GM13976 (cell line): ENCODE measurements at regions not wholly inside any gene's neighbourhood (a gene's known extent, or its start where the extent isn't known, plus 50 kb on each side); places are given as distances from the start of the nearest gene placed in this dataset.

Source experiments
- DNase-seq: peaks from one replicate; pipeline ENCODE4 v3.0.0; 2012; ENCODE audit warnings: low spot score
- in situ Hi-C: fragments of 300-500 bp; cut with MboI; formaldehyde crosslinking; loops from one replicate; pipeline ENCODE4 v1.12.0; 2022; ENCODE audit warnings: low sequenced_read_pairs, mixed read lengths, inconsistent platforms; ENCODE audit not compliant: unreplicated experiment
- TF ChIP-seq, protein P1 (sequence below): IDR thresholded peaks from 2 replicates; pipeline ENCODE4 v1.5.1; 2012; ENCODE audit warnings: borderline replicate concordance, mild to moderate bottlenecking; ENCODE audit not compliant: insufficient read depth; ENCODE audit errors: extremely low read depth, missing control alignments, control extremely low read depth

DNA sequence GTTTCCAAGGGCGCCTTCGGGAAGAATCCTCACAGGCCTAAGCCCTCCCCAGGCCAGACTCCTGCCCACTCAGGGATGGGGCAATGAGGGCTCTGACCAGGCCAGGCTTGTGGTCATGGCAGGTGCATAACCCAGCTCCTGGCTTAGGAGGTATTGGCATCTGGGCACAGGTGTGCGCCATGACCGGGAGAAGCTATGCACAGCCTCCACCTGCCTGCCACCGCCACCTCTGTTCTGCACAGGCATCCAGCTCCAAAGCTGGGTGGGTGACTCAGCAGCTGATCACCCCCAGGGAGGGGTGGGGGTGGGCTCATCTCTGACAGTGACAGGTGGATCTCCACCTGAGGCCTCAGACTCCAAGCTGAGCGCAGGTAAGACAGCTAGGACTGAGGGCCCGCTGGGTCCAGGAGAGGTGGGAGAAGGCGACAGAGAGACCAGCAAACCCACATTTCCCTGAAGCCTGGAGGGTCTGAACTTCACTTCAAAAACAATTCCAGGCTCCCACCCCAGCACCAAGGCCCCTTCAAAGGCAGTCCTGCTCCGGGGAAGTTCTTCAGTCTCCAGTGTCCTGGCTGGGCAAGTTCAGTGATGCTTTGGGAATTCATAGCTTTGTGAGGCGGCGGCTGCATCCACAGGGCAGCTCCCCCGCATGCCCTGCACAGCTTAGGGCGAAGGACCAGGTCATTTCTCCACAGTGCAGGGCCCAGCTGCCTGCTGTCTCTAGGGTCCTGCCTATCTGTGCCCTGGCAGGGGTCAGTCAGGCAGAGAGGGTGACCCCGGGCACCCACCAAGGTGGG is 121.6 kb upstream of the SMURF2 start:
- peak; percentile 9 for DNase-seq
- in situ Hi-C loops: loop anchor here (25.0 kb wide), 1 partner anchor 154 kb away; no protein-coding TSS in a partner anchor
- TF ChIP-seq, protein P1, sequence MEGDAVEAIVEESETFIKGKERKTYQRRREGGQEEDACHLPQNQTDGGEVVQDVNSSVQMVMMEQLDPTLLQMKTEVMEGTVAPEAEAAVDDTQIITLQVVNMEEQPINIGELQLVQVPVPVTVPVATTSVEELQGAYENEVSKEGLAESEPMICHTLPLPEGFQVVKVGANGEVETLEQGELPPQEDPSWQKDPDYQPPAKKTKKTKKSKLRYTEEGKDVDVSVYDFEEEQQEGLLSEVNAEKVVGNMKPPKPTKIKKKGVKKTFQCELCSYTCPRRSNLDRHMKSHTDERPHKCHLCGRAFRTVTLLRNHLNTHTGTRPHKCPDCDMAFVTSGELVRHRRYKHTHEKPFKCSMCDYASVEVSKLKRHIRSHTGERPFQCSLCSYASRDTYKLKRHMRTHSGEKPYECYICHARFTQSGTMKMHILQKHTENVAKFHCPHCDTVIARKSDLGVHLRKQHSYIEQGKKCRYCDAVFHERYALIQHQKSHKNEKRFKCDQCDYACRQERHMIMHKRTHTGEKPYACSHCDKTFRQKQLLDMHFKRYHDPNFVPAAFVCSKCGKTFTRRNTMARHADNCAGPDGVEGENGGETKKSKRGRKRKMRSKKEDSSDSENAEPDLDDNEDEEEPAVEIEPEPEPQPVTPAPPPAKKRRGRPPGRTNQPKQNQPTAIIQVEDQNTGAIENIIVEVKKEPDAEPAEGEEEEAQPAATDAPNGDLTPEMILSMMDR: no peak

DNA sequence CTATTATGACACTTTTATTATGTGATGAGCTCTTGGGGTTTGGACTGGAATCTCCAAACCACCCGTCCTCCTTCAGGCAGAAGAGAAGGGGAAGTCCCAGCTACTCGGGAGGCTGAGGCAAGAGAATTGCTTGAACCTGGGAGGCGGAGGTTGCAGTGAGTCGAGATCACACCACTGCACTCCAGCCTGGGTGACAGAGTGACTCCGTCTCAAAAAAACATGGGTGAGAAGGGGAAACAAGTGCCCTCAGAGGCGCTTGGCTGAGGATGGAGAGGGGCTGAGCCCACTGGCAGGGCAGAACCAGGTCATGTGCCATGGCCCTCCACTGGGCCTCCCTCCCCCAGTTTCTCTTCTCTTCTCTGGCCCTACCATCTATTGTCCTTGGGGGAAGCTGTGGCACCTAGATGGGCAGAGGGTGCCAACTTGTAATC is 120.9 kb upstream of the SMURF2 start:
- in situ Hi-C loops: loop anchor here (25.0 kb wide), 1 partner anchor 154 kb away; no protein-coding TSS in a partner anchor
- peak; percentile 11 for DNase-seq
- TF ChIP-seq, protein P1: no peak

DNA sequence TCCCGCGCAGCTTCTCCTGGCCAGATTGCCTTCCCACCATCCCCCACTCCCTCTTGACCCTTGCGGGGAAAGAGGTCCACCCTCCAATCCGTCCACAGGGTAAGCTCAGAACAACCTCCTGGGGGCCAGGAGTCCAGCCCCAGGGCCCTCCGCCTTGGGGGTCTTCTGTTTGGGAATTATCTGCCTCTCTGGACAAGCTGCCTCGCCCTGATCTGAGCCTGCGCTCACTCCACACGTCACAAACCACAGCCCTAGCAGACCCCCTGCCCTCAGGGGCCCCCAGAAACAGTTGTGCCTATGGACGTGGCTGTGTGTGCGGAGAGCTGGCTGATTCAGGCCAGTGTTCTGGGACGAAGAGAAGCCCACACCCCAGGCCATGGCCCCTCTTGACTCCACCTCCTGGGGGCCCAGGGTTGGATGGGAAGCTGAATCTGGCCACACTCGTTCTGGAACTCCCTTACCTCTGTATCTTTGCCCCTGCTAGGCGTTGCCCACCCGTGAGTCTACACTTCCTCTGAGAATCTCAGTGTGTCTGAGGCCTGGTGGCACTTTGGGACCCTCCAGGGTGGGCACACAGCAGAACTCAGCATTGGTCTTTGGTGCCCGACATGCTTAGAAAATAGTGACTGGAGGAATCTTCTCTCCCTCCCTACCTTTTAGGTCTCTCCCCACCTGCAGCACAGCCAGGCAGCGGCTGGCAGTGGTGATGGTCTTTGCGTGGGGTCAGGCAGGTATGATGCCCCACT is 119.9 kb upstream of the SMURF2 start:
- TF ChIP-seq, protein P1: no peak
- in situ Hi-C loops: loop anchor here (25.0 kb wide), 1 partner anchor 155 kb away; no protein-coding TSS in a partner anchor
- peak; percentile 12 for DNase-seq

DNA sequence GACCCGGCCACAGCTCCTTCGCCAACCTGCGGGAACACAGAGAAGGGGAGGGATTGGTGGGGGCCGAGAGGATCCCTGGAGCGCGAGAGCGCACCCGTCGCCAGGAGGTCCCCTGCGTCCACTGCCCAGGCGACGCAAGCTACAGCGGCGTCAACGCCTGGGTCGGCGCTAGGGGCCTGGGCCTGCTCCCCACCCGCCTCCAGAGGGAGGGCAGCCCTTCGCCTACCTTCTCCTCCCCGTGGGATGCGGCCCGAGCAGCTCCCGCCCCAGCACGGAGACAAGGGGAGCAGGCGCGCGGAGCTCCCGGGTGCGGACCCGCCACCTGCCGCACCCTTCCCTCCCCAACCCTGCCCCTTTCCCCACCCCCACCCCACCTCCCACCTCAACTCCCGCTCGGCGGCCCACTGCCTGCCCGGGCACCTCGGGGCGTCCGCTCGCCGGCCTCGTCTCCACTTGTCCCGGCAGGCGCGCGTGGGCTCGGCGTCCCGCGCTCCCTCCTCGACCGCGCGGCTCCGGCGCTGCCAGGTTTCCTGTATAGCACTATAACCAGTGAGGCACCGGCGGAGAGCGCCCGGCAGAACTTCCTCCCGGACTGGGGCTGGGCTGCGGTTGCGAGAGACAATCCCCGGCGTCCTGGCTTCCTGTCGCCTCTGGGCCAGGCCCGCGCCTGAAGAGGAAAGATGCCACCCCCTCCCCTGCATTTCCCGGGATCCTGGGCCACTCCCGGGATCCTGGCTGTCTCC is 119.1 kb upstream of the SMURF2 start:
- in situ Hi-C loops: loop anchor here (25.0 kb wide), 1 partner anchor 156 kb away; no protein-coding TSS in a partner anchor
- DNase-seq: peak; percentile 50
- TF ChIP-seq, protein P1: no peak

DNA sequence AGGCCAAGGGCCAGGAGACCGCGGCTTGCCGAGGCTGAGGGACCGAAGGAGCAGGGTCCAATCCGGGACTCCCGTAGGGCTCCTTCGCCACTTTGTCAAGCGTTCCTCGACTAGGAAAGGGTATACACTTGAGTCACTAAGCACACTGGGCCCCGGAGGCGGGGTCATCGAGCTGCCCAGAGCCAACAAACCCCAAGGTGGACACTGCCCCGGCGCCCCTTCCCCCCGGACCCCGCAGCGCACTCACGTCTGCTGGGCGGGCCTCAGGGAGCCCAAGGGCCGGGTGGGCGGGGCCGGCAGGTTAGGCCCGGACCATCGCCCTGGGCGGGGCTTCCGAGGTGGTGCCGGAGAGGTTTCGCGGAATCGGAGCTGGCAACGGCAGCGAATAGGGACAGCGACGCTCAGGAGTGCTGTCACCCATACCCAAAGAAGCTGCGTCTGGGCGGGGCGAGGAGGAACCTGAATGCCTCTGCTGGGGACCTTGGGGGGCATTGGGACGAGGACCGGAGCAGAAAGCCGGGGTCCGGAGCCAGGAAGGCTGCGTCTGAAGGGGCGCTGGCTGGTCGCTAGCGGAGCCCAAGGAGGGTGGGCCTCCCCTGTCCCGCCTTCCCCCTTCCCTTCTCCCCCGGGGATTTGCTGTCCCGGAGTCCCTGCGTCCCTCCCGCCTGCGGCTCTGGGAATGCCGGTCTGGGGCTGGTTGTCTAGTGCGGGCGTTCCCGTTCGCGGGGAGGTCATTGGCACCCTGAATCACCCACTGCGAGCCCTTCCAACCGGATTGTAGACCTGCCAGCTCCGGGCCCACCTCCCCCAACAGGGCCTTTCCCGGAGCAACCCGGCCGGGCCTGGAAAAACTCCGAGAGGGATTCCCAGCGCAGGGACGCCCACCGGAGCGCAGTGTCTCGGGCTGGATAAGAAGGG is 118.2 kb upstream of the SMURF2 start:
- in situ Hi-C loops: loop anchor here (25.0 kb wide), 1 partner anchor 157 kb away; no protein-coding TSS in a partner anchor
- peak; percentile 74 for DNase-seq
- TF ChIP-seq, protein P1: no peak
